Pancreas (tissue), 10 donors: ENCODE measurements at regions not wholly inside any gene's neighbourhood (a gene's known extent, or its start where the extent isn't known, plus 50 kb on each side); places are given as distances from the start of the nearest gene placed in this dataset.

Source experiments
- ATAC-seq, 4 donors: fragments of 200-7000 bp; cut with Tn5 transposase; one replicate each; pipeline versions ENCODE4 v1.8.0 to v1.9.1; 2020; ENCODE audit warnings: mild to moderate bottlenecking in 4 of 4, moderate library complexity in 4 of 4
- DNase-seq, 6 donors: peaks; one replicate each; pipeline ENCODE4 v3.0.0-alpha.2; 2020
- FAIRE-seq: peaks from 2 replicates; lab custom pipeline; 2012; peaks lifted over from hg19 to GRCh38; lab: Jason Lieb, UNC
- H3K27ac ChIP-seq, 4 donors: fragments of 200-600 bp; sonication (generic); 1 replicate in 3 of 4; 2 replicates in 1 of 4; pipeline versions ENCODE4 v1.5.0 to v1.8.0; 2020
- H3K27me3 ChIP-seq, 4 donors: fragments of 200-600 bp; one replicate each; pipeline ENCODE4 v1.8.0; 2021
- H3K36me3 ChIP-seq, 3 donors: fragments of 200-600 bp; sonication (generic) in 1 of 3; one replicate each; pipeline versions ENCODE4 v1.5.0 to v1.8.0; 2020 to 2021
- H3K4me1 ChIP-seq, 3 donors: fragments of 200-600 bp; one replicate each; pipeline ENCODE4 v1.8.0; 2021
- H3K4me3 ChIP-seq, 4 donors: fragments of 200-600 bp; sonication (generic) in 2 of 4; one replicate each; pipeline versions ENCODE4 v1.5.0 to v1.8.0; 2020 to 2021
- H3K9me3 ChIP-seq, 4 donors: fragments of 200-600 bp; one replicate each; pipeline ENCODE4 v1.8.0; 2021
- CTCF ChIP-seq, 4 donors: fragments of 200-600 bp; sonication (generic) in 3 of 4; IDR thresholded peaks; one replicate each; pipeline versions ENCODE4 v1.5.0 to v1.8.0; 2021; ENCODE audit warnings: antibody characterized with exemption in 4 of 4
- WGBS, 2 donors: extraction: QIAGEN DNeasy Blood & Tissue Kit; methylation state at CpG; one replicate each; pipeline ENCODE4 v1.1.7; 2013; 5-methylcytosine and 5-hydroxymethylcytosine counted together
- intact Hi-C, 3 donors: fragments of 100-400 bp; cut with DNase I; formaldehyde crosslinking; loops; one replicate each; pipeline versions ENCODE4 v1.11.1 to v1.14.2; 2022
- donor health status: healthy with polysubstance abuse.
- donor health status: DM: no; HTN: no; CAD: no; lungs with moderate emphysema.
- donor health status: DM: no; HTN: no; CAD: no.
- donor health status: control.
- donor health status: control.
- donor health status: Bipolar disorder and iron deficiency.
- donor health status: DM: yes; HTN: yes; CAD: no.
- donor health status: DM: no; HTN: no; CAD: no.
- donor health status: DM: no; HTN: no; CAD: no.
- donor health status: DM: yes; HTN: yes; CAD: no.

- no peak for TF ChIP-seq CTCF (IDR thresholded peaks at IDR 0.05)
- 58 to 71% methylated on average over 1 of the region's 1 CpG for WGBS, 2 donors
- DNase-seq (no peak), FAIRE-seq (no peak), ATAC-seq (no peak)
- intact Hi-C loops: no loop called here
- Histone ChIP-seq H3K36me3 (no peaks in the 10 kb centered on the region), H3K4me1 (no peaks in the 10 kb centered on the region), H3K27ac (no peak overlapping the region), H3K27me3 (no peaks in the 10 kb centered on the region), H3K4me3 (no peak overlapping the region), H3K9me3 (no peaks in the 10 kb centered on the region)
Observed at GRCh38 chr4:138492176-138492575, 250.0 kb upstream of the SLC7A11 start.

DNA sequence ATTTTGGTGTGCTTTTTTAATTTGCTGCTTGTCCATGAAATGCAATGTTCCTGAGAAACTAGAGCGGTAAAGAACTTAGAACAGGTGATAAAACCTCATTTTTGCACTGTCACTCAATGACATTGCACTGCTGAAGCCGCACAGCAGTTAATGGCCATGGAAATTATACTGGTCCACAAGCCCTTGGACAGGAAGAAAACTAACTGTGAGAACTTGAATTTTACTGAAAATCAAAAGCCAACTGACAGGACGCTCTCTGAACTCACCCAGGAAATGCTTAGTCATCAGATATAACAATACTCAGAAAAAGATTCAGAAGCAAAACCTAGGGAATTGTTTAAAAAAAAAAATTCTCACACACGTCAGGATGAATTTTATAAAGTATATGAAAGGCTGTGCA, 246.4 kb upstream of the SLC7A11 start:
- WGBS, 2 donors: 84 to 86% methylated on average over 4 of the region's 4 CpGs

DNA sequence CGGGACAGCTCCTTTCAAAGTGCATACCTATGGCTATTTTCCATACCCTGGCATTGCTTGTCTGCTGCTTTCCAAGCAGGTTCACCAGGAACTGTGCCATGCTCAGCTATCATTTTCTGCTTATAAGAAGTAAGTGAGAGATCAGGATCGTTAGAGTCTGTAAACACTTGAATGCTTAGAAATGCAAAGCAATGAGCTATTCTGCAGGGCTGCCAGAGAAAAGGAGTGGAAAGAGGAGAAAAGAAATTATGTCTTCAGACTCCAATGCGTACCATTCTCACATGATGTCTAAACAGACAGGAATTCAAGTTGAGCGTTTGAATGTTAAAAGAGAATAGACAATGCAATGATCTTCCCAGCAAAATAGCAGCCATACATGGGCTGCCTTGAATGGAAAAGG, 245.5 kb upstream of the SLC7A11 start:
- no peak for DNase-seq
- H3K4me1 ChIP-seq: no peaks in the 10 kb centered on the region
- no peak for ATAC-seq
- TF ChIP-seq CTCF (IDR thresholded peaks at IDR 0.05): no peak
- no peak for FAIRE-seq
- H3K27me3 ChIP-seq: no peaks in the 10 kb centered on the region
- intact Hi-C loops: no loop called here
- H3K36me3 ChIP-seq: no peaks in the 10 kb centered on the region
- WGBS, 2 donors: 67 to 74% methylated on average over 4 of the region's 4 CpGs
- no peak overlapping the region for H3K27ac ChIP-seq
- H3K9me3 ChIP-seq: no peaks in the 10 kb centered on the region
- no peak overlapping the region for H3K4me3 ChIP-seq

More for the DNA sequence above, 246.4 kb upstream of the SLC7A11 start:
- intact Hi-C loops: no loop called here
- FAIRE-seq: no peak
- no peaks in the 10 kb centered on the region for H3K27me3 ChIP-seq
- no peak for ATAC-seq
- H3K9me3 ChIP-seq: no peaks in the 10 kb centered on the region
- TF ChIP-seq CTCF (IDR thresholded peaks at IDR 0.05): no peak
- no peak overlapping the region for H3K27ac ChIP-seq
- no peaks in the 10 kb centered on the region for H3K4me1 ChIP-seq
- no peak overlapping the region for H3K4me3 ChIP-seq
- no peak for DNase-seq
- H3K36me3 ChIP-seq: no peaks in the 10 kb centered on the region

GRCh38 chr4:138487230-138487629, 245.1 kb upstream of the SLC7A11 start:
- WGBS, 2 donors: 37 to 41% methylated on average over 2 of the region's 2 CpGs

GRCh38 chr4:138485498-138485897, 243.3 kb upstream of the SLC7A11 start:
- ATAC-seq (no peak), FAIRE-seq (no peak), DNase-seq (no peak)
- no peak overlapping the region for H3K27ac ChIP-seq
- TF ChIP-seq CTCF (IDR thresholded peaks at IDR 0.05): no peak
- 89 to 90% methylated on average over 3 of the region's 3 CpGs for WGBS, 2 donors
- intact Hi-C loops: no loop called here
- H3K36me3 ChIP-seq: no peaks in the 10 kb centered on the region
- H3K27me3 ChIP-seq: no peaks in the 10 kb centered on the region
- no peak overlapping the region for H3K4me3 ChIP-seq
- no peaks in the 10 kb centered on the region for H3K9me3 ChIP-seq
- H3K4me1 ChIP-seq: no peaks in the 10 kb centered on the region

More at GRCh38 chr4:138487230-138487629, 245.1 kb upstream of the SLC7A11 start:
- no peaks in the 10 kb centered on the region for H3K9me3 ChIP-seq
- no peaks in the 10 kb centered on the region for H3K4me1 ChIP-seq
- no peaks in the 10 kb centered on the region for H3K36me3 ChIP-seq
- intact Hi-C loops: no loop called here
- TF ChIP-seq CTCF (IDR thresholded peaks at IDR 0.05): no peak
- DNase-seq: no peak
- H3K27me3 ChIP-seq: no peaks in the 10 kb centered on the region
- FAIRE-seq: no peak
- H3K4me3 ChIP-seq: no peak overlapping the region
- no peak overlapping the region for H3K27ac ChIP-seq
- ATAC-seq: no peak
